GM23338 (cell line): ENCODE measurements at regions not wholly inside any gene's neighbourhood (a gene's known extent, or its start where the extent isn't known, plus 50 kb on each side); places are given as distances from the start of the nearest gene placed in this dataset.

Experiments
- CTCF ChIP-seq, 2 experiments: fragments of 200-600 bp in 1 of 2; sonication (generic) in 1 of 2; conservative IDR thresholded peaks; 2 replicates each; pipeline versions ENCODE4 v1.5.1 to v1.6.1; 2016 to 2017; ENCODE audit warnings: antibody characterized with exemption in 2 of 2, low read depth in 2 of 2, mild to moderate bottlenecking in 2 of 2, moderate library complexity in 1 of 2
- REST ChIP-seq: IDR thresholded peaks from one replicate; pipeline ENCODE4 v1.6.1; 2018; ENCODE audit warnings: antibody characterized with exemption; ENCODE audit not compliant: unreplicated experiment

GRCh38 chr5:158485047-158485446 is 614.7 kb downstream of the EBF1 start:
- TF ChIP-seq CTCF (conservative IDR thresholded peaks at IDR 0.05; ENCODE audit: low read depth in 2 of 2) = no peak
- no peak for TF ChIP-seq REST
